Nephron progenitor cell (in vitro differentiated cells): ENCODE measurements at regions not wholly inside any gene's neighbourhood (a gene's known extent, or its start where the extent isn't known, plus 50 kb on each side); places are given as distances from the start of the nearest gene placed in this dataset.
A peak's percentile ranks its signal among the peaks of the same experiment; 100 is the strongest.

Experiments used
- DNase-seq: peaks from one replicate; pipeline ENCODE4 v3.0.0; 2021
- H3K27ac Mint-ChIP-seq: 2 replicates; pipeline ENCODE4 v1.8.0; 2021; ENCODE audit warnings: mild to moderate bottlenecking, moderate library complexity, mixed read lengths
- H3K27me3 Mint-ChIP-seq: 2 replicates; pipeline ENCODE4 v1.8.0; 2021; ENCODE audit warnings: mild to moderate bottlenecking, low read depth, mixed read lengths; ENCODE audit not compliant: poor library complexity
- H3K36me3 Mint-ChIP-seq: 2 replicates; pipeline ENCODE4 v1.8.0; 2021; ENCODE audit warnings: low read depth, mixed read lengths
- H3K4me1 Mint-ChIP-seq: 2 replicates; pipeline ENCODE4 v1.8.0; 2021; ENCODE audit warnings: mixed read lengths
- H3K4me3 Mint-ChIP-seq: 2 replicates; pipeline ENCODE4 v1.8.0; 2021; ENCODE audit warnings: mild to moderate bottlenecking, moderate library complexity, mixed read lengths
- H3K9me3 Mint-ChIP-seq: 2 replicates; pipeline ENCODE4 v1.8.0; 2021; ENCODE audit warnings: mild to moderate bottlenecking, moderate library complexity, mixed read lengths
- TF ChIP-seq, protein P1 (sequence below): fragments of 200-600 bp; sonication (generic); IDR thresholded peaks from 2 replicates; pipeline ENCODE4 v1.5.0; 2021; ENCODE audit warnings: antibody characterized with exemption

DNA sequence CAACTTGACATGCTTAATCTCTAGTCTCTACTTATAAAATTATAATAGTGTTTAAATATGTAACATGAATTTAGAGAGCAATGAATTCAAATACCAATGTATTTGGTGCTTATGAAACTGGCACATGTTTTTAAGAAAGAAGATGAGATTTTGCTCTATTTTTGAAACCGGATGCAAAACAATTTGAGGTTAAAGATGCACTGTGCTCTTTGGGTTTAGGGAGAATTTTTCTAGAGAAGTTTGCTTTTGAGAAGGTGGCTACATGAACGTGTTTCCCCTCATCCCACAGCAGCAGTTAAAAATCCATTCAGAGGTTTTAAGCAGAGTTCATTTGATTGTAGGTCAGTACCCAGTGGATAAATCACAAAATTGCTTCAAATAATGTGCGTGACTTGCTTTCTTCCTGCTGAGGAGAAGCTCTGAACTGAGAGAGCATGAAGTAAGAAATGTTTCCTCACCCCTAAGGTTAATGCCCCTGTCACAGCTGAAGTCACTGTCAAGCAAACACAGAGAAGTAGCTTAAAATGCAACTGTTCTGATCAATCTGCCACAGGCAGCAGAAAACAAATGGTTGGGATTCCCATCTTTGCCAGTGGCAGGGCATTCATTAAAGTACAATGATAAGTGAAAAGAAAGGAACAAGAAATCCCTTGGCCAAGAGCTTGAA, 241.9 kb upstream of the SYT1 start:
- Mint-ChIP-seq H3K4me3 (no peak overlapping the region), H3K36me3 (no peaks in the 10 kb centered on the region), H3K4me1 (peaks cover 23% of the 10 kb centered on the region), H3K27ac (peak overlapping the region; percentile 61), H3K9me3 (no peaks in the 10 kb centered on the region), H3K27me3 (no peaks in the 10 kb centered on the region)
- no peak for DNase-seq
- TF ChIP-seq, protein P1, sequence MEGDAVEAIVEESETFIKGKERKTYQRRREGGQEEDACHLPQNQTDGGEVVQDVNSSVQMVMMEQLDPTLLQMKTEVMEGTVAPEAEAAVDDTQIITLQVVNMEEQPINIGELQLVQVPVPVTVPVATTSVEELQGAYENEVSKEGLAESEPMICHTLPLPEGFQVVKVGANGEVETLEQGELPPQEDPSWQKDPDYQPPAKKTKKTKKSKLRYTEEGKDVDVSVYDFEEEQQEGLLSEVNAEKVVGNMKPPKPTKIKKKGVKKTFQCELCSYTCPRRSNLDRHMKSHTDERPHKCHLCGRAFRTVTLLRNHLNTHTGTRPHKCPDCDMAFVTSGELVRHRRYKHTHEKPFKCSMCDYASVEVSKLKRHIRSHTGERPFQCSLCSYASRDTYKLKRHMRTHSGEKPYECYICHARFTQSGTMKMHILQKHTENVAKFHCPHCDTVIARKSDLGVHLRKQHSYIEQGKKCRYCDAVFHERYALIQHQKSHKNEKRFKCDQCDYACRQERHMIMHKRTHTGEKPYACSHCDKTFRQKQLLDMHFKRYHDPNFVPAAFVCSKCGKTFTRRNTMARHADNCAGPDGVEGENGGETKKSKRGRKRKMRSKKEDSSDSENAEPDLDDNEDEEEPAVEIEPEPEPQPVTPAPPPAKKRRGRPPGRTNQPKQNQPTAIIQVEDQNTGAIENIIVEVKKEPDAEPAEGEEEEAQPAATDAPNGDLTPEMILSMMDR, result no peak

- no peak overlapping the region for H3K4me3 Mint-ChIP-seq
- no peaks in the 10 kb centered on the region for H3K36me3 Mint-ChIP-seq
- TF ChIP-seq, protein P1, result no peak
Measured at GRCh38 chr12:78628491-78629100, 236.0 kb upstream of the SYT1 start.

DNA sequence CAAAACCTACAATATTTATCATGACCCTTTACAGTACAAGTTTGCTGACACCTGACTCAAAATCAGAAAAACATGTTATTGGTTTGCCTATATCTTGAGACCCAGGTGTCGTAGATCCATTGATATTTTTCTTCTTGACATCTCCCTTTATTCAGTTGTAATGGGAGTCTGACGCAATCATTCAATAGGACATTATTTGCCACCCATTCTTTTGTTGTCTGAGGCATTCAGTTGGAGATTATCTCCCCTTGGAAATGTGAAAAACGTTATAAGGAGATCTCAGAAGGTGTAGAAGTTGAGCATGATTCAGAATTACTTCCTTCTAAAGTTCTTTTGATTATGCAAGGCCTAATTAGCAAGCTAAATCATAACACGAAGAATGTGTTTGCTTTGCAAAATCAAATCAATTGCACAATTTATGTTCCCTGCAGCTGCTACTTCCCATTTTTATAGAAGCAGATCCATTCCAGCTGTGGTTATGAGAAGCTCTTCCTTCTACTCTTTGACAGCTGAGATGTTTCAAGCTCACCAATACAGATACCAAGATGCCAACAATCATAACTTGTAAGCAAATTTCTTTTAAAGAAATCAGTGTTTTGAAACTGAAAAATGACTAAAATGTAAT, 228.2 kb upstream of the SYT1 start:
- Mint-ChIP-seq H3K4me1 (no peaks in the 10 kb centered on the region), H3K27ac (no peak overlapping the region), H3K36me3 (no peaks in the 10 kb centered on the region), H3K4me3 (no peak overlapping the region), H3K9me3 (peaks cover under 1% of the 10 kb centered on the region), H3K27me3 (no peaks in the 10 kb centered on the region)
- DNase-seq, result no peak
- TF ChIP-seq, protein P1, result no peak

More at GRCh38 chr12:78628491-78629100, 236.0 kb upstream of the SYT1 start:
- H3K4me1 Mint-ChIP-seq, result peaks cover 2% of the 10 kb centered on the region
- peaks cover 18% of the 10 kb centered on the region for H3K9me3 Mint-ChIP-seq
- no peak for DNase-seq
- H3K27ac Mint-ChIP-seq, result no peak overlapping the region
- no peaks in the 10 kb centered on the region for H3K27me3 Mint-ChIP-seq

DNA sequence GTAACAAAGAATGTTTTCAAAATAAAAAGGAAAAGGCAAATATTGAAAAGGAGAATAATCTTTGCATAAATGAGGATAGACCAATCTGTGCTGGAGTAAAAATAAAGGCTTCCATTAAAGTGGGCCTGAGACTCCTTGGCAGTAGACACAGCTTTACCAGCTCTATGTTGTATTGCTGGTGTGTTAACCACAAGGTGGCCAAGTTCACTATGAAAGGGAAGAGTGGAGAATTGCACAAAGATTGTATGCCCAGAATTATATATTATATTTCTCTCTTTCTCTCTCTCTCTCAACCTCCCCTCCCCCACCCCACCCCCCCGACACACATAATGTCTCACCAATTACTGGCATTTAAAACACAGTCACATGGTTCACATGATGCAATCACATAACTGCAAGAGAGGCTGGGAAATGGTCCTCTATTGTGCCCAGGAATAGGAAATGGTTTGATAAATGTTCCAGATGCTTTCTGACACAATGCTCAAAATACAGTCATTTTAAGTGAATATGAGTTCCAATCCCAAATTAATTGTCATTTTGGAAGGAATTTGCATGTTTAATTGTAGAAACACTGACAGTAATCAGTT, 222.6 kb upstream of the SYT1 start:
- no peaks in the 10 kb centered on the region for H3K27me3 Mint-ChIP-seq
- H3K4me1 Mint-ChIP-seq, result no peaks in the 10 kb centered on the region
- H3K9me3 Mint-ChIP-seq, result no peaks in the 10 kb centered on the region
- no peaks in the 10 kb centered on the region for H3K36me3 Mint-ChIP-seq
- TF ChIP-seq, protein P1, result no peak
- no peak for DNase-seq
- H3K27ac Mint-ChIP-seq, result no peak overlapping the region
- H3K4me3 Mint-ChIP-seq, result no peak overlapping the region

DNA sequence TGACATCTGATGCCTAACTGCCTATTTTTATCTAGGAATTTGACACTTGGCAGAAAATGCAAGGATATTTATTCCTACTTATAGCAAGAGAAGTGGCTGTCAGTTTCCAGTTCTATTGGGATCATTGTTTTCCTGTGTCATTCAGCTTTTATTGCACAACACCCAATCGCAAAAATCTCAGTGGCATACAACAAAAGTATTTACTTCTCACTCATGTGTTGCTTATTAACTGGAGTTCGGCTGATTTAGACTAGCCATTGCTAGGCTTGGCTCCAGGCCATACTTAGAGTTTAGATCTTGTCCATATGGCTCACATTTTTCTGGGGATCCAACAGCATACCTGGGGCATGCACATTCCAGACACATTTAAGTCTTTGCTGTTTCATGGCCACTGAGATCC, 218.6 kb upstream of the SYT1 start:
- no peaks in the 10 kb centered on the region for H3K27me3 Mint-ChIP-seq
- H3K4me1 Mint-ChIP-seq, result no peaks in the 10 kb centered on the region
- peaks cover 6% of the 10 kb centered on the region for H3K9me3 Mint-ChIP-seq
- no peaks in the 10 kb centered on the region for H3K36me3 Mint-ChIP-seq
- TF ChIP-seq, protein P1, result no peak
- no peak overlapping the region for H3K4me3 Mint-ChIP-seq
- no peak overlapping the region for H3K27ac Mint-ChIP-seq
- DNase-seq, result no peak
